ENCODE measurements at regions not wholly inside any gene's neighbourhood (a gene's known extent, or its start where the extent isn't known, plus 50 kb on each side); places are given as distances from the start of the nearest gene placed in this dataset.

- no peak for TF ChIP-seq ZNF281 (CRISPR knock-in tag; IDR thresholded peaks at IDR 0.05; ENCODE audit: borderline replicate concordance)
- TF ChIP-seq ZNF543 (CRISPR knock-in tag; IDR thresholded peaks at IDR 0.05) = no peak
- TF ChIP-seq CREM (IDR thresholded peaks at IDR 0.05) = no peak
- no peak for TF ChIP-seq CREM (CRISPR knock-in tag; IDR thresholded peaks at IDR 0.05)
- TF ChIP-seq, protein P1, sequence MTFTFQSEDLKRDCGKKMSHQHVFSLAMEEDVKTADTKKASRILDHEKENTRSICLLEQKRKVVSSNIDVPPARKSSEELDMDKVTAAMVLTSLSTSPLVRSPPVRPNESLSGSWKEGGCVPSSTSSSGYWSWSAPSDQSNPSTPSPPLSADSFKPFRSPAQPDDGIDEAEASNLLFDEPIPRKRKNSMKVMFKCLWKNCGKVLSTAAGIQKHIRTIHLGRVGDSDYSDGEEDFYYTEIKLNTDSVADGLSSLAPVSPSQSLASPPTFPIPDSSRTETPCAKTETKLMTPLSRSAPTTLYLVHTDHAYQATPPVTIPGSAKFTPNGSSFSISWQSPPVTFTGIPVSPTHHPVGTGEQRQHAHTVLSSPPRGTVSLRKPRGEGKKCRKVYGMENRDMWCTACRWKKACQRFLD (CRISPR knock-in tag; IDR thresholded peaks at IDR 0.05; ENCODE audit: borderline replicate concordance) = no peak
- no peak for TF ChIP-seq ZHX2 (IDR thresholded peaks at IDR 0.05; ENCODE audit: low read depth)
- no peak for TF ChIP-seq ZHX2 (CRISPR knock-in tag; IDR thresholded peaks at IDR 0.05; ENCODE audit: borderline replicate concordance)
- TF ChIP-seq TCF12 (IDR thresholded peaks at IDR 0.05) = no peak
- TF ChIP-seq TCF12 (CRISPR knock-in tag; IDR thresholded peaks at IDR 0.05) = no peak
- no peak for TF ChIP-seq SNRNP70 (IDR thresholded peaks at IDR 0.05; ENCODE audit: low read depth, low read length)
- 0 out of 2 replicates have a peak, but pooled peaks have one; percentile 25 for TF ChIP-seq RAD21 (CRISPR knock-in tag; IDR thresholded peaks at IDR 0.05)
- TF ChIP-seq JARID2 (CRISPR knock-in tag; IDR thresholded peaks at IDR 0.05; ENCODE audit: insufficient replicate concordance) = no peak
- no peak for TF ChIP-seq FOXC1 (CRISPR knock-in tag; IDR thresholded peaks at IDR 0.05; ENCODE audit: borderline replicate concordance)
- TF ChIP-seq GRHL1 (CRISPR knock-in tag; conservative IDR thresholded peaks at IDR 0.05) = no peak
- no peak for TF ChIP-seq ZNF878 (CRISPR knock-in tag; IDR thresholded peaks at IDR 0.05)
- peak; percentile 63 for TF ChIP-seq ZNF770 (CRISPR knock-in tag; IDR thresholded peaks at IDR 0.05)
Measured at GRCh38 chr1:22317231-22317919, 134.3 kb upstream of the ZBTB40 start (continued).

Data from HepG2 (cell line).